ENCODE measurements at regions not wholly inside any gene's neighbourhood (a gene's known extent, or its start where the extent isn't known, plus 50 kb on each side); places are given as distances from the start of the nearest gene placed in this dataset.

DNA sequence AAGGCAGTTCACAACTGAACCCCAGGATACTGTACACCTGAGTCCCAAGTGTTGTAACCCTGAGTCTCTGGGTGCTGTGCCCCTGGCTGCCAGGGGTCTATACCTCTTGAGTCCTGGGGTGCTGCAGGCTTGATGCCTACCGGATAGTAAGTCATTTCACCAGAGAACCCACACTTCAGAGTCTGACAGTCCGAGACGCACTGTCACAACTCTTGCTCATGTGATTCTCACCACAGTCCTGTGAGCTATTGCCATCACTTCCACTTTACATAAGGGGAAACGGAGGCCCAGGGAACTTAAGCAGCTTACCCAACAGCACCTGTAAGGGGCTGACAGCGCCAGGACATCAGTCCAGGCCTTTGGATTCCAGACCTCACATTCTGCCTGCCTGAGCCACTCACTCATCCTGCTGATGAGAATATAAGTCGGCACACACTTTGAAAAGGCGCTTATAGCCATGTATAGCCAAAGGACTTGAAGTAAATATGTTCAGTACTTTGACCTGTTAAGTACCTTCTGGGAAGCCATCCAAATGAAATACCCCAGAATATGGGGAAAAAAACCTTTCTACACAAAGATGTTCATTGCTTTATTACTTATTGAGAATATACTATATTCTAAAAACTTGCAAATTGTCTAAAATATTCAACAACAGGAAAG, 180.7 kb upstream of the ID2 start:
- Histone ChIP-seq H3K4me1 (peaks cover 13 to 43% (median 17%) of the 10 kb centered on the region in 3 donors), H3K36me3 (no peaks in the 10 kb centered on the region), H3K27me3 (no peaks in the 10 kb centered on the region), H3K9me3 (no peaks in the 10 kb centered on the region), H3K27ac (peak overlapping the region in 3 of 4 donors; percentile 45 to 68 (median 49)), H3K4me3 (no peak overlapping the region)
- no peak for TF ChIP-seq POLR2A (IDR thresholded peaks at IDR 0.05)
- TF ChIP-seq, protein P1, sequence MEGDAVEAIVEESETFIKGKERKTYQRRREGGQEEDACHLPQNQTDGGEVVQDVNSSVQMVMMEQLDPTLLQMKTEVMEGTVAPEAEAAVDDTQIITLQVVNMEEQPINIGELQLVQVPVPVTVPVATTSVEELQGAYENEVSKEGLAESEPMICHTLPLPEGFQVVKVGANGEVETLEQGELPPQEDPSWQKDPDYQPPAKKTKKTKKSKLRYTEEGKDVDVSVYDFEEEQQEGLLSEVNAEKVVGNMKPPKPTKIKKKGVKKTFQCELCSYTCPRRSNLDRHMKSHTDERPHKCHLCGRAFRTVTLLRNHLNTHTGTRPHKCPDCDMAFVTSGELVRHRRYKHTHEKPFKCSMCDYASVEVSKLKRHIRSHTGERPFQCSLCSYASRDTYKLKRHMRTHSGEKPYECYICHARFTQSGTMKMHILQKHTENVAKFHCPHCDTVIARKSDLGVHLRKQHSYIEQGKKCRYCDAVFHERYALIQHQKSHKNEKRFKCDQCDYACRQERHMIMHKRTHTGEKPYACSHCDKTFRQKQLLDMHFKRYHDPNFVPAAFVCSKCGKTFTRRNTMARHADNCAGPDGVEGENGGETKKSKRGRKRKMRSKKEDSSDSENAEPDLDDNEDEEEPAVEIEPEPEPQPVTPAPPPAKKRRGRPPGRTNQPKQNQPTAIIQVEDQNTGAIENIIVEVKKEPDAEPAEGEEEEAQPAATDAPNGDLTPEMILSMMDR (IDR thresholded peaks at IDR 0.05), result no peak
- DNase-seq, result no peak
- intact Hi-C loops (cut with DNase I), result no loop called here
- WGBS, 2 donors, result 69 to 90% methylated on average over 4 to 6 of the region's 7 CpGs

DNA sequence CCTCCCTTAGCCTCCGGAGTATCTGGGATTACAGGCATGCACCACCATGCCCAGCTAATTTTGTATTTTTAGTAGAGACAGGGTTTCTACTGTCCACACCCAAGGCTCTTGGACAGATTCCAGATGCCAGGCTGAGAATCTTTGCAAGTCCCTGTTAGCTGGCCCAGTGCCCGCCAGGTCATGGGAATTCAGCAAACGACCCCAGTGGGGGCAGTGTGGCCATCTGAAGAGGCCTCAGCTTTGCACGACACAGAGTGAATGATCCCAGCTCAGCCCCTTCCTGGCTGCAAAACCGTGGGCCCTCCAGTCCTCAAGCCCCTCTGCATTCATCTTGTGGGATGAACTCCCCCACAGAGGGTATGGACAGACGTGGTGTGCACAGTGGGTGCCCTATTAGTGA, 179.5 kb upstream of the ID2 start:
- Histone ChIP-seq H3K36me3 (no peaks in the 10 kb centered on the region), H3K9me3 (no peaks in the 10 kb centered on the region), H3K27ac (no peak overlapping the region), H3K4me1 (peaks cover 13 to 55% (median 17%) of the 10 kb centered on the region in 3 donors), H3K27me3 (no peaks in the 10 kb centered on the region), H3K4me3 (no peak overlapping the region)
- DNase-seq, result no peak
- TF ChIP-seq, protein P1 (IDR thresholded peaks at IDR 0.05), result no peak
- TF ChIP-seq POLR2A (IDR thresholded peaks at IDR 0.05), result no peak
- 45 to 55% methylated on average over 2 of the region's 6 CpGs for whole genome bisulfite sequencing, 2 donors
- intact Hi-C loops (cut with DNase I), result no loop called here

DNA sequence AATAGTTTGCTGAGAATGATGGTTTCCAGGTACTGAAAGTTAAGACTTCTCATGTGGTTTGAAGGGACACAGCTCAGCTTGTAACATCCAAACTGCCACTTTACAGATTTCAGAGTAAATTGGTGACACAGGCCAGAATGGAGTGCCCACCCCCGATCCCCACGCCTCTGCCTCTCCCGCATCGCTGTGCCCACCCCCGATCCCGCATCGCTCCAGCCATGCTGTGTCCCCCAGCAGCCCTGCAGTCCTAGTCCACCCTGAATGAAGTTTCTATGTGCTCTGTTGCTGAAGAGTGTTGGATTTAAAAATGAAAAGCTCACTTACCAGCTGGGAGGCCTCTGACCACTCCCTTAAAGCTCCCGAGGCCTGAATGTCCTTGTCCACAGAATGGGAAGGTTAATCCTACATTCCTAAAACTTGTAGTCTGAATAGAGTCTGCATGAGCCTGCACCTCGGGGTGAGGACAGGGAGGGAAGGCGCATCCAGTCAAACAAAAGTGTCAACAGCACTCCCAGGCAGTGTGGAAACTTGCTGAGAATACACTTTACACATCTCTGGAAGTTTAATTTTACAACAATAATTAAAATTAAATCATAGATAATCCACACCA, 176.4 kb upstream of the ID2 start:
- H3K36me3 ChIP-seq, result no peaks in the 10 kb centered on the region
- intact Hi-C loops (cut with DNase I), result no loop called here
- no peak overlapping the region for H3K27ac ChIP-seq
- H3K4me3 ChIP-seq, result no peak overlapping the region
- WGBS, 2 donors, result 72 to 91% methylated on average over 7 to 9 of the region's 10 CpGs
- H3K9me3 ChIP-seq, result no peaks in the 10 kb centered on the region
- H3K27me3 ChIP-seq, result no peaks in the 10 kb centered on the region
- no peak for DNase-seq
- TF ChIP-seq, protein P1 (IDR thresholded peaks at IDR 0.05), result no peak
- no peak for TF ChIP-seq POLR2A (IDR thresholded peaks at IDR 0.05)
- H3K4me1 ChIP-seq, result peaks cover 2 to 51% (median 10%) of the 10 kb centered on the region in 3 donors

DNA sequence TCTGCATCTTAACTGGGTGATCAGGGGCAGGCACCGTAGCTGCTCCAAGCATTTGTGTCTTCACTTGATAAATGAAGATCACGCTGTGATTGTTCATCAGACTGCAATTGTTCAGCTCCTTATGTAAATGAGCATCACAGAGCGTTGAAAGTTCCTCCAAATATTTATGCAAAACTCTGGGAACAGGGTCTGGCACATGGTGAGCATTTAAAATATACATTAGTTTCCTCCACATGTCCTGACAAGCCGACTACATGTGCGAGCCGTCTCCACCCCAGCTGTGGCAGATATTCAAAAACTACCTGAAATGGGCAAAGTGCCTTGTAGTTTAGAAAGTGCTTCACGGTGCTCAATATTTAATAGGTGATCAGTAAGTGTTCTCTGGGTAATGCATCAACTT, 175.1 kb upstream of the ID2 start:
- DNase-seq, result no peak
- Histone ChIP-seq H3K27me3 (no peaks in the 10 kb centered on the region), H3K36me3 (no peaks in the 10 kb centered on the region), H3K4me3 (no peak overlapping the region), H3K4me1 (peaks cover 4 to 53% (median 6%) of the 10 kb centered on the region in 3 donors), H3K9me3 (no peaks in the 10 kb centered on the region), H3K27ac (peak overlapping the region in 1 of 4 donors; percentile 54)
- intact Hi-C loops (cut with DNase I), result no loop called here
- WGBS, 2 donors, result 21 to 56% methylated on average over 7 of the region's 7 CpGs
- TF ChIP-seq POLR2A (IDR thresholded peaks at IDR 0.05), result no peak
- TF ChIP-seq, protein P1 (IDR thresholded peaks at IDR 0.05), result no peak

DNA sequence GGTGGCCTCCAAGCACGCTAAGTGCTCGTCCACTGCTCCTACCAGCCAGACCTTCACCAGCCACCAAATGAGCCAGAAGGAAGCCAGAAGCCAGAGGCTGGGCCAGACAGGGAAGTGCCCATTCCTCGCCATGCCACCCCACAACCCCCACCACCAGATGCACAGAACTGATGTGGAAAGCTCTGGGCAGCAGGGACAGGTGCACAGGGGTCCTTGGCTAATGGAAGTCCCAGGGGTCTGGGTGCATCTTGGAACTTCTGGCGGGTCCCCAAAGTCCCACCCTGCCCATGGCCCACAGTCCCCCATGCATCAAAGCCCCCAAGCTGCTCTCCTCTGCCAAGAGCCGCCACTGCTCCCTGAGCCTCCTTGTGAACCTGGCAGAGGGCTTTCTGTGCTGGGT, 173.1 kb upstream of the ID2 start:
- intact Hi-C loops (cut with DNase I), result no loop called here
- Histone ChIP-seq H3K9me3 (no peaks in the 10 kb centered on the region), H3K27me3 (no peaks in the 10 kb centered on the region), H3K27ac (no peak overlapping the region), H3K36me3 (no peaks in the 10 kb centered on the region), H3K4me3 (no peak overlapping the region), H3K4me1 (peaks cover 0 to 43% (median 6%) of the 10 kb centered on the region in 3 donors)
- 100% methylated on average over 4 of the region's 5 CpGs; no CpG with 5 or more reads in 1 of the 2 donors for WGBS, 2 donors
- TF ChIP-seq, protein P1 (IDR thresholded peaks at IDR 0.05), result no peak
- TF ChIP-seq POLR2A (IDR thresholded peaks at IDR 0.05), result no peak
- no peak for DNase-seq
